GM23338 (cell line): ENCODE measurements at regions not wholly inside any gene's neighbourhood (a gene's known extent, or its start where the extent isn't known, plus 50 kb on each side); places are given as distances from the start of the nearest gene placed in this dataset.

Experiments
- ATAC-seq: fragments of 200-7000 bp; cut with Tn5 transposase; 3 replicates; pipeline ENCODE4 v1.9.1; 2020
- DNase-seq: peaks from one replicate; pipeline ENCODE4 v3.0.0-alpha.2; 2015; ENCODE audit warnings: low spot score
- H2AFZ ChIP-seq: fragments of 200-600 bp; sonication (generic); 2 replicates; pipeline ENCODE4 v1.8.0; 2016; ENCODE audit warnings: antibody characterized with exemption, mild to moderate bottlenecking, moderate library complexity
- H3F3A ChIP-seq: fragments of 200-600 bp; sonication (generic); replicated peaks from 2 replicates; pipeline ENCODE4 v1.8.0; 2017; ENCODE audit warnings: antibody characterized with exemption, mixed run types, low read depth
- H3K27ac ChIP-seq: fragments of 200-600 bp; sonication (generic); 2 replicates; pipeline ENCODE4 v1.6.1; 2016; ENCODE audit warnings: low read depth
- H3K27me3 ChIP-seq: fragments of 200-600 bp; sonication (generic); 2 replicates; pipeline ENCODE4 v1.8.0; 2016; ENCODE audit warnings: mild to moderate bottlenecking, mixed run types, moderate library complexity; ENCODE audit not compliant: insufficient read depth
- H3K36me3 ChIP-seq: fragments of 200-600 bp; sonication (generic); 2 replicates; pipeline ENCODE4 v1.8.0; 2016; ENCODE audit warnings: mild to moderate bottlenecking; ENCODE audit not compliant: insufficient read depth
- H3K4me1 ChIP-seq: fragments of 200-600 bp; sonication (generic); 2 replicates; pipeline ENCODE4 v1.8.0; 2016; ENCODE audit warnings: mild to moderate bottlenecking, moderate library complexity; ENCODE audit not compliant: insufficient read depth
- H3K4me2 ChIP-seq: fragments of 200-600 bp; sonication (generic); 2 replicates; pipeline ENCODE4 v1.7.1; 2017; ENCODE audit warnings: mixed run types
- H3K4me3 ChIP-seq: fragments of 200-600 bp; sonication (generic); 2 replicates; pipeline ENCODE4 v1.6.1; 2016; ENCODE audit warnings: mixed run types
- H3K79me2 ChIP-seq: fragments of 200-600 bp; sonication (generic); replicated peaks from 2 replicates; pipeline ENCODE4 v1.8.0; 2017; ENCODE audit warnings: mild to moderate bottlenecking; ENCODE audit not compliant: insufficient read depth
- H3K9me2 ChIP-seq: fragments of 200-600 bp; sonication (generic); 2 replicates; pipeline ENCODE4 v1.8.0; 2017; ENCODE audit not compliant: insufficient read depth
- H4K20me1 ChIP-seq: fragments of 200-600 bp; sonication (generic); replicated peaks from 2 replicates; pipeline ENCODE4 v1.8.0; 2017; ENCODE audit warnings: mild to moderate bottlenecking; ENCODE audit not compliant: insufficient read depth
- H3K27ac Mint-ChIP-seq: 2 replicates; pipeline ENCODE4 v1.8.0; 2020; ENCODE audit warnings: inconsistent platforms, mild to moderate bottlenecking, moderate library complexity, mixed read lengths
- H3K27me3 Mint-ChIP-seq: 3 replicates; pipeline ENCODE4 v1.8.0; 2022; ENCODE audit warnings: low read depth, mild to moderate bottlenecking, moderate library complexity, mixed read lengths, inconsistent platforms; ENCODE audit not compliant: insufficient read depth, poor library complexity
- H3K36me3 Mint-ChIP-seq: 3 replicates; pipeline ENCODE4 v1.8.0; 2021; ENCODE audit warnings: low read depth, mild to moderate bottlenecking, inconsistent platforms, moderate library complexity, mixed read lengths
- H3K4me1 Mint-ChIP-seq: 3 replicates; pipeline ENCODE4 v1.8.0; 2020; ENCODE audit warnings: mild to moderate bottlenecking, inconsistent platforms, mixed read lengths
- H3K4me3 Mint-ChIP-seq: 3 replicates; pipeline ENCODE4 v1.8.0; 2021; ENCODE audit warnings: moderate library complexity, mild to moderate bottlenecking, inconsistent platforms, mixed read lengths
- H3K9me3 Mint-ChIP-seq: 3 replicates; pipeline ENCODE4 v1.8.0; 2020; ENCODE audit warnings: moderate library complexity, mild to moderate bottlenecking, inconsistent platforms, mixed read lengths
- CREB1 ChIP-seq: fragments of 250-450 bp; sonication (Bioruptor Pico); IDR thresholded peaks from 2 replicates; pipeline ENCODE4 v1.5.0; 2020; ENCODE audit warnings: low read depth, mild to moderate bottlenecking, moderate library complexity
- EZH2 ChIP-seq: fragments of 200-600 bp; sonication (generic); IDR thresholded peaks from one replicate; pipeline ENCODE4 v1.8.0; 2017; ENCODE audit warnings: antibody characterized with exemption, mild to moderate bottlenecking, low read depth; ENCODE audit not compliant: unreplicated experiment
- EZH2phosphoT487 ChIP-seq: fragments of 200-600 bp; sonication (generic); IDR thresholded peaks from one replicate; pipeline ENCODE4 v1.8.1; 2018; ENCODE audit warnings: antibody characterized with exemption; ENCODE audit not compliant: unreplicated experiment
- JUNB ChIP-seq: IDR thresholded peaks from one replicate; pipeline ENCODE4 v1.6.1; 2016; ENCODE audit warnings: antibody characterized with exemption; ENCODE audit not compliant: unreplicated experiment
- NANOG ChIP-seq: IDR thresholded peaks from 2 replicates; pipeline ENCODE4 v1.6.1; 2016; ENCODE audit warnings: antibody characterized with exemption, borderline replicate concordance
- POLR2AphosphoS5 ChIP-seq: IDR thresholded peaks from 2 replicates; pipeline ENCODE4 v1.6.1; 2016; ENCODE audit warnings: antibody characterized with exemption, low read depth
- REST ChIP-seq: IDR thresholded peaks from one replicate; pipeline ENCODE4 v1.6.1; 2018; ENCODE audit warnings: antibody characterized with exemption; ENCODE audit not compliant: unreplicated experiment
- STAT1 ChIP-seq: IDR thresholded peaks from one replicate; pipeline ENCODE4 v1.6.1; 2016; ENCODE audit warnings: antibody characterized with exemption; ENCODE audit not compliant: unreplicated experiment
- ZNF114 ChIP-seq: fragments of 250-450 bp; sonication (Bioruptor Pico); IDR thresholded peaks from 2 replicates; pipeline ENCODE4 v1.5.0; 2020; ENCODE audit warnings: mild to moderate bottlenecking, moderate library complexity
- ZNF331 ChIP-seq: fragments of 250-450 bp; sonication (Bioruptor Pico); IDR thresholded peaks from 2 replicates; pipeline ENCODE4 v1.5.0; 2020; ENCODE audit warnings: low read depth, mild to moderate bottlenecking, moderate library complexity
- TF ChIP-seq, protein P1 (sequence below): IDR thresholded peaks from 2 replicates; pipeline ENCODE4 v1.6.1; 2016; ENCODE audit warnings: antibody characterized with exemption
- TF ChIP-seq, protein P2 (sequence below): fragments of 250-450 bp; sonication (Bioruptor Pico); IDR thresholded peaks from 2 replicates; pipeline ENCODE4 v1.5.0; 2020; ENCODE audit warnings: mild to moderate bottlenecking, moderate library complexity
- TF ChIP-seq, protein P3 (sequence below), 2 experiments: fragments of 200-600 bp in 1 of 2; sonication (generic) in 1 of 2; conservative IDR thresholded peaks; 2 replicates each; pipeline versions ENCODE4 v1.5.1 to v1.6.1; 2016 to 2017; ENCODE audit warnings: antibody characterized with exemption in 2 of 2, low read depth in 2 of 2, mild to moderate bottlenecking in 2 of 2, moderate library complexity in 1 of 2

DNA sequence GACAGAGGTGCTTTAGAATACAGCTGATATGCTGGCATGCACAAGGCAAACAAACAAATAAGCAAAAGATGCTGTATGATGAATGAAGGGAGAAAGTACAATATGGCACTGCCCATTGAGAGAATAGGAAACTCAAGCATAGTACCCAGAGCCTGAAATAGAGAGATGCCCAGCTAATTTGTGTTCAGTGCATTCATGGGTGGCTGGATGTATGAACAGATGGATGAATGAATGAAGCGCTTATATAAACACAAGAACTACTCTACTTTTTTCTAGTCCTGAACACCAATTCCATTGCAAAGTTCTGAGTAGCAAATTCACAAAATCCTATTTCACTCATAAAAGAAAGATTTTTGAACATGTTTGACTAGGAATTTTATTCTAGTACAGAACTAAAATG lies 756.3 kb downstream of the SATB2 start:
- no peak overlapping the region for H3K27ac ChIP-seq
- Mint-ChIP-seq H3K4me1 (peaks cover 12% of the 10 kb centered on the region), H3K27ac (no peak overlapping the region), H3K4me3 (no peak overlapping the region), H3K27me3 (peaks cover 2% of the 10 kb centered on the region), H3K9me3 (no peaks in the 10 kb centered on the region), H3K36me3 (no peaks in the 10 kb centered on the region)
- no peaks in the 10 kb centered on the region for H3K79me2 ChIP-seq
- no peaks in the 10 kb centered on the region for H3K9me2 ChIP-seq
- no peak for ATAC-seq
- H3K4me2 ChIP-seq = no peak overlapping the region
- TF ChIP-seq REST (no peak), CREB1 (CRISPR knock-in tag) (no peak), EZH2phosphoT487 (no peak), STAT1 (no peak), JUNB (no peak), EZH2 (no peak), ZNF331 (CRISPR knock-in tag) (no peak), NANOG (no peak), POLR2AphosphoS5 (no peak), ZNF114 (CRISPR knock-in tag) (no peak)
- TF ChIP-seq, protein P1, sequence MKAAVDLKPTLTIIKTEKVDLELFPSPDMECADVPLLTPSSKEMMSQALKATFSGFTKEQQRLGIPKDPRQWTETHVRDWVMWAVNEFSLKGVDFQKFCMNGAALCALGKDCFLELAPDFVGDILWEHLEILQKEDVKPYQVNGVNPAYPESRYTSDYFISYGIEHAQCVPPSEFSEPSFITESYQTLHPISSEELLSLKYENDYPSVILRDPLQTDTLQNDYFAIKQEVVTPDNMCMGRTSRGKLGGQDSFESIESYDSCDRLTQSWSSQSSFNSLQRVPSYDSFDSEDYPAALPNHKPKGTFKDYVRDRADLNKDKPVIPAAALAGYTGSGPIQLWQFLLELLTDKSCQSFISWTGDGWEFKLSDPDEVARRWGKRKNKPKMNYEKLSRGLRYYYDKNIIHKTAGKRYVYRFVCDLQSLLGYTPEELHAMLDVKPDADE = no peak
- TF ChIP-seq, protein P2, sequence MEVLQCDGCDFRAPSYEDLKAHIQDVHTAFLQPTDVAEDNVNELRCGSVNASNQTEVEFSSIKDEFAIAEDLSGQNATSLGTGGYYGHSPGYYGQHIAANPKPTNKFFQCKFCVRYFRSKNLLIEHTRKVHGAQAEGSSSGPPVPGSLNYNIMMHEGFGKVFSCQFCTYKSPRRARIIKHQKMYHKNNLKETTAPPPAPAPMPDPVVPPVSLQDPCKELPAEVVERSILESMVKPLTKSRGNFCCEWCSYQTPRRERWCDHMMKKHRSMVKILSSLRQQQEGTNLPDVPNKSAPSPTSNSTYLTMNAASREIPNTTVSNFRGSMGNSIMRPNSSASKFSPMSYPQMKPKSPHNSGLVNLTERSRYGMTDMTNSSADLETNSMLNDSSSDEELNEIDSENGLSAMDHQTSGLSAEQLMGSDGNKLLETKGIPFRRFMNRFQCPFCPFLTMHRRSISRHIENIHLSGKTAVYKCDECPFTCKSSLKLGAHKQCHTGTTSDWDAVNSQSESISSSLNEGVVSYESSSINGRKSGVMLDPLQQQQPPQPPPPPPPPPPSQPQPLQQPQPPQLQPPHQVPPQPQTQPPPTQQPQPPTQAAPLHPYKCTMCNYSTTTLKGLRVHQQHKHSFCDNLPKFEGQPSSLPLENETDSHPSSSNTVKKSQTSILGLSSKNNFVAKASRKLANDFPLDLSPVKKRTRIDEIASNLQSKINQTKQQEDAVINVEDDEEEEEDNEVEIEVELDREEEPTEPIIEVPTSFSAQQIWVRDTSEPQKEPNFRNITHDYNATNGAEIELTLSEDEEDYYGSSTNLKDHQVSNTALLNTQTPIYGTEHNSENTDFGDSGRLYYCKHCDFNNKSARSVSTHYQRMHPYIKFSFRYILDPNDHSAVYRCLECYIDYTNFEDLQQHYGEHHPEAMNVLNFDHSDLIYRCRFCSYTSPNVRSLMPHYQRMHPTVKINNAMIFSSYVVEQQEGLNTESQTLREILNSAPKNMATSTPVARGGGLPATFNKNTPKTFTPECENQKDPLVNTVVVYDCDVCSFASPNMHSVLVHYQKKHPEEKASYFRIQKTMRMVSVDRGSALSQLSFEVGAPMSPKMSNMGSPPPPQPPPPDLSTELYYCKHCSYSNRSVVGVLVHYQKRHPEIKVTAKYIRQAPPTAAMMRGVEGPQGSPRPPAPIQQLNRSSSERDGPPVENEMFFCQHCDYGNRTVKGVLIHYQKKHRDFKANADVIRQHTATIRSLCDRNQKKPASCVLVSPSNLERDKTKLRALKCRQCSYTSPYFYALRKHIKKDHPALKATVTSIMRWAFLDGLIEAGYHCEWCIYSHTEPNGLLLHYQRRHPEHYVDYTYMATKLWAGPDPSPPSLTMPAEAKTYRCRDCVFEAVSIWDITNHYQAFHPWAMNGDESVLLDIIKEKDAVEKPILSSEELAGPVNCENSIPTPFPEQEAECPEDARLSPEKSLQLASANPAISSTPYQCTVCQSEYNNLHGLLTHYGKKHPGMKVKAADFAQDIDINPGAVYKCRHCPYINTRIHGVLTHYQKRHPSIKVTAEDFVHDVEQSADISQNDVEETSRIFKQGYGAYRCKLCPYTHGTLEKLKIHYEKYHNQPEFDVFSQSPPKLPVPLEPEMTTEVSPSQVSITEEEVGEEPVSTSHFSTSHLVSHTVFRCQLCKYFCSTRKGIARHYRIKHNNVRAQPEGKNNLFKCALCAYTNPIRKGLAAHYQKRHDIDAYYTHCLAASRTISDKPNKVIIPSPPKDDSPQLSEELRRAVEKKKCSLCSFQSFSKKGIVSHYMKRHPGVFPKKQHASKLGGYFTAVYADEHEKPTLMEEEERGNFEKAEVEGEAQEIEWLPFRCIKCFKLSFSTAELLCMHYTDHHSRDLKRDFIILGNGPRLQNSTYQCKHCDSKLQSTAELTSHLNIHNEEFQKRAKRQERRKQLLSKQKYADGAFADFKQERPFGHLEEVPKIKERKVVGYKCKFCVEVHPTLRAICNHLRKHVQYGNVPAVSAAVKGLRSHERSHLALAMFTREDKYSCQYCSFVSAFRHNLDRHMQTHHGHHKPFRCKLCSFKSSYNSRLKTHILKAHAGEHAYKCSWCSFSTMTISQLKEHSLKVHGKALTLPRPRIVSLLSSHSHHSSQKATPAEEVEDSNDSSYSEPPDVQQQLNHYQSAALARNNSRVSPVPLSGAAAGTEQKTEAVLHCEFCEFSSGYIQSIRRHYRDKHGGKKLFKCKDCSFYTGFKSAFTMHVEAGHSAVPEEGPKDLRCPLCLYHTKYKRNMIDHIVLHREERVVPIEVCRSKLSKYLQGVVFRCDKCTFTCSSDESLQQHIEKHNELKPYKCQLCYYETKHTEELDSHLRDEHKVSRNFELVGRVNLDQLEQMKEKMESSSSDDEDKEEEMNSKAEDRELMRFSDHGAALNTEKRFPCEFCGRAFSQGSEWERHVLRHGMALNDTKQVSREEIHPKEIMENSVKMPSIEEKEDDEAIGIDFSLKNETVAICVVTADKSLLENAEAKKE (CRISPR knock-in tag) = no peak
- TF ChIP-seq, protein P3, sequence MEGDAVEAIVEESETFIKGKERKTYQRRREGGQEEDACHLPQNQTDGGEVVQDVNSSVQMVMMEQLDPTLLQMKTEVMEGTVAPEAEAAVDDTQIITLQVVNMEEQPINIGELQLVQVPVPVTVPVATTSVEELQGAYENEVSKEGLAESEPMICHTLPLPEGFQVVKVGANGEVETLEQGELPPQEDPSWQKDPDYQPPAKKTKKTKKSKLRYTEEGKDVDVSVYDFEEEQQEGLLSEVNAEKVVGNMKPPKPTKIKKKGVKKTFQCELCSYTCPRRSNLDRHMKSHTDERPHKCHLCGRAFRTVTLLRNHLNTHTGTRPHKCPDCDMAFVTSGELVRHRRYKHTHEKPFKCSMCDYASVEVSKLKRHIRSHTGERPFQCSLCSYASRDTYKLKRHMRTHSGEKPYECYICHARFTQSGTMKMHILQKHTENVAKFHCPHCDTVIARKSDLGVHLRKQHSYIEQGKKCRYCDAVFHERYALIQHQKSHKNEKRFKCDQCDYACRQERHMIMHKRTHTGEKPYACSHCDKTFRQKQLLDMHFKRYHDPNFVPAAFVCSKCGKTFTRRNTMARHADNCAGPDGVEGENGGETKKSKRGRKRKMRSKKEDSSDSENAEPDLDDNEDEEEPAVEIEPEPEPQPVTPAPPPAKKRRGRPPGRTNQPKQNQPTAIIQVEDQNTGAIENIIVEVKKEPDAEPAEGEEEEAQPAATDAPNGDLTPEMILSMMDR (conservative IDR thresholded peaks at IDR 0.05; ENCODE audit: low read depth in 2 of 2) = no peak
- no peaks in the 10 kb centered on the region; the same call in 1 of the 2 replicates for H4K20me1 ChIP-seq
- no peak overlapping the region for H2AFZ ChIP-seq
- no peaks in the 10 kb centered on the region for H3K27me3 ChIP-seq
- H3F3A ChIP-seq = no peaks in the 10 kb centered on the region
- H3K36me3 ChIP-seq = no peaks in the 10 kb centered on the region
- H3K4me1 ChIP-seq = peaks cover 7% of the 10 kb centered on the region; the same call in 1 of the 2 replicates
- DNase-seq = no peak
- H3K4me3 ChIP-seq = no peak overlapping the region
